SHP77 (cell line): ENCODE measurements at regions not wholly inside any gene's neighbourhood (a gene's known extent, or its start where the extent isn't known, plus 50 kb on each side); places are given as distances from the start of the nearest gene placed in this dataset.
"Not testable (repeated sequence)": the region's sequence is repeated elsewhere in the genome, so short reads cannot be mapped to it uniquely, and the experiment has no call there.

Experiments
- DNase-seq, 2 experiments: peaks; one replicate each; lab custom pipeline; 2025; lab: John Stamatoyannopoulos, UW

DNA sequence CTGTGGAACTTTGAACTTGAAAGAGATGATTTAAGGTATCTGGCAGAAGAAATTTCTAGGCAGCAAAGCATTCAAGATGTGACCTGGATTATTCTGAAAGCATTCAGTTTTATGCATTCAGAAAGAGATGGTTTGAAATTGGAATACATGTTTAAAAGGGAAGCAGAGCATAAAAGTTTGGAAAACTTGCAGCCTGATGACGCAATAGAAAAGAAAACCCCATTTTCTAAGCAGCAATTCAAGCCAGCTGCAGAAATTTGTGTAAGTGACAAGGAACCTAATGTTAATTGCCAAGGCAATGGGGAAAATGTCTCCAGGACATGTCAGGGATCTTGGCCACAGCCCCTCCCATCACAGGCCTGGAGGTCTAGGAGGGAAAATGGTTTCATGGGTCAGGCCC lies 354.0 kb downstream of the ZNF326 start:
- no peak for DNase-seq

GRCh38 chr1:90348459-90348858 lies 353.5 kb downstream of the ZNF326 start:
- not testable (repeated sequence) for DNase-seq

DNA sequence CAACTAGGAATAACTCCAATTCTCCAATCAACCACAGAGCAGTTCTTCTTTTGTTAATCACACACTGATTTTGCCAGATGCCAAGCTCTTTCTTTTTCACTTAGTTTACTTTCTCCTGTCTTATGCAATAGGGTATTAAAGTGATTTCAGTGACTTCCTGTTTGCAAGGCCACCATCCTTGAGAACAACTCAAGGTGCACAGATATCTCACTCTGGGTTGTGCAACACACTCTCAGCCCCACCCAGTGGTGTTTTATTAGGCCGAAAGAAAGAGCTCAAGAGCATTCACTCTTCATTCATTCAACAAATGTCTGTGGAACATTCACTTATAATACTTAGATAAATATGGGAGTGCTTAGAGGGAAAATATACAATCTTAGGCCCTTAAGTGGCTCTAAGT lies 352.5 kb downstream of the ZNF326 start:
- DNase-seq, result no peak

DNA sequence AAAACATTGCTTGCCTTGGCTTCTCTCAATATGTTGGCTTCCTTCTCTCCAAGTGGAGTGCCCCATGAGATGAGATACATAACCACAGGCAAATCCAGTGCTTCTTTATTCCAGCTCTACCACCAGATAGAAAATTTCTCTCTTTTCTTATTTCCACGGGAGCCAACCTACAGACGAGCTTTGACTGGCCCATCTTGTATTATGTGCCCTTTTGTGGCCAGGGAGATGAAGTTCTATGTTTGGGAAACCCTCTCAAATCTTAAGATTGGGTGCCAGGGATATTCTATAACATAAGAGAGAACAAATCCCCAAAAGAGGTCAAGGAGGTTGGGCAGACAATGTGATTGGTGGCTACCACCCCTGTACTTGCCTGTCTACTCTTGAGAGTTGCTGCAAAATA lies 351.8 kb downstream of the ZNF326 start:
- no peak for DNase-seq

DNA sequence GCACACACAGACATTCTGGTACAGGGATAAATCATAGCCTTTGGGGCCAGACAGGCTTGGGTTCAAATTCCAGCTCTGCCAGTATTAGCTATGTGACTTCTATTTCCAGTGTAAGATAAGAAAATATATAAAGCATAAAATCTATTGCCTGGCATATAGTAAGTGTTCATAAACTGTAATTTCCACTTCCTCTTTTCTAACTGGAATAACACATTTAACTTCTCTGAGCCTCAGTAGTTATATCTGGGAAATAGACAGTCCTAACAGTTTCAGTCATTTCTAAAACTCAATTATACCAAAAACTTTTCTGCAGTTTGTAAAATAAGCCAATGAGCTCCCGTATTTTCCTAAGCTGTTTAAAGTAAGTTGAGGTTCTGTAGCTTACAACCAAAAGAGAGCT lies 351.4 kb downstream of the ZNF326 start:
- DNase-seq, result no peak

- DNase-seq, result no peak
Measured at GRCh38 chr1:90344963-90345730, 350.2 kb downstream of the ZNF326 start.

DNA sequence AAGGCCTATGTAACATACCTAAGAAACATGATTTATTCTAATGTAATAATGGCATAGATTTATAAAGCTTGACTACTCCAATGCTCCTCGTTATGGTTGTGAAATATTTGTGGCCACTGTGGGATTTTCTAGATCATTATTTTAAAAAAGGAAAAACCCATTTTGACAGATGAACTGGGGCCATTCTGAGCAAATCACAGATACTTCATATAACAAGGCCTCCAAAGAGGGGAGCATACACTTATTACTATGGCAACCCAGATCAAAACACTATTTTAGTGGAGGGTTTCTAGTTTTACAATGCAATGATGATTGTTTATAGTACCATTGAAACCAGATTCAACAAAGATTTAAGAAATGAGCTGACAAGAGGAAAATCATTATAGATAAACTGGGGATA lies 346.6 kb downstream of the ZNF326 start:
- no peak for DNase-seq

GRCh38 chr1:90340606-90341005 lies 345.7 kb downstream of the ZNF326 start:
- DNase-seq, result no peak

- no peak for DNase-seq
Measured at GRCh38 chr1:90339811-90340210, 344.9 kb downstream of the ZNF326 start.

DNA sequence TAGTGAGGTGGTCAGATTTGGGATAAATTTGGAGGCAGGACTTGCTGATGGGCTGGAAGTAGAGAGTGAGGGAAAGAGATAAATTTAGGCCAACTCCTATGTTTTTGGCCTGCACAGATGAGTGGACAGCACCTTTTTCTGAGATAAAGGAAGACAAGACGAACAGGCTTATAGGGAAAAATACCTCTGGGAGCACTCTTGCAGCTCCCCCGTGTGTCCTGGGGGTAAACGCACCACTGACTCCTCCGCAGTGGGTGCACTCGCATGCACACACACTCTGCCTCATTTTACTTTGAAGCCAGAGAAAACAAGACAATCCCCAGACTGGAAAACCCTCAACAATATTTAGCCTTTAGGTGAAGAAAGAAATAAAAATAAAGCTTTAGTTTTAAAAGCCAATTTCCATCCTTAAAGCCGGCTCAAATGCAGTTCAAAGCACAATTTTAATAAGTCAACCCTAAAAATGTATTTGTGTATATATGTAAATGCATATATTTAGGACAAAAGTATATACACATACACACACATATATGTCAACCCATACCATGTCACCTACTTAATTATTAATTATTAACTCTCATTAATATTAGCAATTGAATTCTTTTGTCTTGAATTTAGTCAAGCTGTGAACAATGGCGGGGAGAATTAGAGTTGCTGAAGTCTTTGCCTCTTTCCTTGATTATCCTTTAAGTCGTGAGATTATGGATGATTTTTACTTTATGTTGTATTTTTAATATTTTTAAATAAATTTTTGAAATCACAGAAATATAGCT lies 341.8 kb downstream of the ZNF326 start:
- no peak for DNase-seq

DNA sequence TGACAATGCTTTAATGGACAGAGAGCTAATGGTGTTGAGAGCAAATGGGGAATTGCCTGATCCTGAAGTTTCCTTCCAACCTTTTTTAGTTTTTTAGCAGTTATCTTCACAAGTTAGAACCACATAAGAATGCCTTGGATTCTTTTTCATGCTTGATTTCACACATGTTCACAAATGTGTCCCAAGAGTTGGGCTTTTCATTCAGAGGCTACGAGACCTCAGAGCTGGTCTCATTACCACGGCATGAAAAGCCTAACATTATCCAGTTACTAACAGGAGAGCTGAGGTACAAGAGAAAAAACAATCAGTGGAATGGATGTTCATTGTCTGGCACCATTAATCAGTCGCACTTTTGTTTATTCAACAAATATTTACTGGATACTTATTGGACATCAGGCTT lies 340.6 kb downstream of the ZNF326 start:
- no peak for DNase-seq

DNA sequence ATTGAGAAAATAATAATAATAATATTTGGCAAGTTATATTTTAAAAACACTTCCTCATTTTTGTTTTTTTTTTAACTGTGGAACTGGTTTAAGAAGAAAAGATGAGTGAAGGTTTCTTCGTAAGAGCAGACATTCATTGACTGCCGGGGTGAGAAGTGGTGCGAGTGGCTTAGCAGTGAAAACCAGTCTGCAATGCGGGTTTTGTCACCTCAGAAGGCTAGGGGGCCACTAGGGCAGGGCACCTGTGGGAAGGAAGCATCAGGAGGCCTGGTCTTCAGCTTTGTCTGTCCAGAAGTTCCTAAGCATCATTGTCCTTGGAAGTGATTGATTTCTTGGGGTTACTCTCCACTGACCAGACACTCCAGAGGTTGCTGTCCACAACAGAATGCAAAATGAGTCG lies 339.2 kb downstream of the ZNF326 start:
- DNase-seq, result no peak

DNA sequence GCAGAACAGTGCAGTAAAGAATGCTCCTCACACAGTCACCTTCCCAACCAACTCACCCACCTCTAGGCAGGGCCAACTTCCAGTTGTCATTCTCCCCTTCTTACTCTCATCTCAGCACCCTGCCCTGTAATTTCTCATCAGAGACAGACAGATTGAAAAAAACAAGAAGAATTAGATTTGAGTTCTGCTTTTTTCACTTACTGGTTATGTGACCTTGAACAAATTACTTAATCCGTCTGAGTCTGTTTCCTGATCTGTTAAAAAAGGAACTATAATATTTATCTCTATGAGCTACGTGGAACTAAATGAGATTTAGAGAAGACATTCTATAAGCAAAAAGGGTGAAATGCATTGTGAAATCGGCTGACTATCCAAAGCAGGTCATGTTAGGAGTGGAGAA lies 330.3 kb downstream of the ZNF326 start:
- no peak for DNase-seq

DNA sequence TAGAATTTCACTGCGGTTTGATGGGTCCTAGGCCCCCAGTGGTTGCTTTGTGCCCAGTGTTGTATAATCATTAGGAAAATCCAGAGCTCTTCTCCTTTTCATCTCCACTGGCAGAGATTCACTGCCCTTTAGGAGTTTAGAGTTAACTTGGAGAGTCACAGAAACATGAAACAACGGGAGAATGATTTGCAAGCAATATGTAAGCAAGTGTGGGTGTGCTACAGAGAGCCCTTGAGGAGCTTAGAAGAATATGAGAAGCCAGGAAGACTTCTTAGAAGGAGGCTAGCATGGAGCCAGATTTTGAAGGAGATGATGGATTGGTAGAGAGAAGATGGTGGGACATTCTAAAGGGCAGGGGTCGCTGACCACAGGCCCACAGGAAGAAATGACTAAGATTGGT lies 327.3 kb downstream of the ZNF326 start:
- no peak for DNase-seq

GRCh38 chr1:90319918-90320317 lies 325.0 kb downstream of the ZNF326 start:
- DNase-seq, result no peak

- DNase-seq, result no peak
Measured at GRCh38 chr1:90318431-90318830, 323.5 kb downstream of the ZNF326 start.

- DNase-seq, result no peak
Measured at GRCh38 chr1:90317628-90318027, 322.7 kb downstream of the ZNF326 start.

GRCh38 chr1:90314533-90314932 lies 319.6 kb downstream of the ZNF326 start:
- no peak for DNase-seq

GRCh38 chr1:90313778-90314177 lies 318.9 kb downstream of the ZNF326 start:
- no peak for DNase-seq

DNA sequence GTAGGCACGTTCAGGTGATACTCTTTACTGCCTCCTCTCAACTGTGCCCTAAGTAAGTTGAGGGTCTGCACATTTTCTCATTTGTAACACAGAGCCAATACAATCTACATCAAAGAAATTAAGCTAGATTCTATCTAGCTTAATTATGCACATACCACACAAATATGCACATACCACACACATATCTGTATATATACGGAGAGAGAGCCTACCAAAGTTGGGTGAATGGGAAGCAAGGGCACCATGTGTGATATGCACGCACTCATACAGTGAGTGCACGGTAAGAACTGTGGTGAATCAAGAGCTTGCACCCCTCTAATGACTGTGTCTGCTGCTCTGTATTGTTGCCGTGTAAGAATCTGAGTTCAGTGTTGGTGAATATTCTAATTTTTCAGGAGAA lies 314.9 kb downstream of the ZNF326 start:
- no peak for DNase-seq

- DNase-seq, result no peak
Measured at GRCh38 chr1:90308421-90308820, 313.5 kb downstream of the ZNF326 start.

DNA sequence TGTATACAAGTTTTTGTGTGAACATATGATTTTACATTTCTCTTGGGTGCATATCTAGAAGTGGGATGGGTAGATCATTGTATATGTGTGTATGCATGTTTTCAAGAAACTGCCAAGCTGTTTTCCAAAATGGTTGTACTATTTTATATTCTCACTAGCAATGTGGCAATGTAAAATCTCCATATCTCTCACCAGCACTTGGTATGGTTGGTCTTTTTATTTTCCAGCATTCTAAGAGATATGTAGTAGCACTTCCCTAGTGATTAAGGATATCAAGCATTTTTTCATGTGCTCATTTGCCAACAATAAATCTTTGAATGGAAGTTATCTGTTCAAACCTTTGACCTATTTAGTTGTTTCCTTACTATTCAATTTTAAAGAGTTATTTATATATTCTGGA lies 310.7 kb downstream of the ZNF326 start:
- DNase-seq, result no peak

GRCh38 chr1:90296327-90296726 lies 301.4 kb downstream of the ZNF326 start:
- no peak for DNase-seq

DNA sequence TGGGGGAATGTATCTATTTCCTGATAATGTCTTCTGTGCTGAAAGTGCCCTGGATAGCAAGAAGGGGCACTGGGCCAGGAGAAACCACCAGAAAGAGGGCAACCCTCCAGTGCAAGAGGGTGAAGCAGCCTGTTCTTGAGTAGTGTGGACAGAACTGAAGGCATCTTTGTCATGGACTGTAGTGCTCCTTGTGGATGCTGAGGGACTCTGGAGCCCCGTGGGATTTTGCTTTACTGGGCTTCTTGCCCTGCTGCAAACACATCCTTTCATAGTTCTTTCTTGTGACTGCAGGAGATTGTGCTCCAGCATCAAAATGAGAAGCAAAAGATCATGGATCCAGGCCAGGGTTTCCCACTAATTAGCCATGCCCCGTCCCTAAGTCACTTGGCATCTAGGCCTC lies 300.6 kb downstream of the ZNF326 start:
- no peak for DNase-seq
